K562 (cell line): ENCODE measurements at regions not wholly inside any gene's neighbourhood (a gene's known extent, or its start where the extent isn't known, plus 50 kb on each side); places are given as distances from the start of the nearest gene placed in this dataset.

Source experiments
- ATAC-seq: fragments of 200-7000 bp; cut with Tn5 transposase; 3 replicates; pipeline ENCODE4 v1.9.1; 2020; ENCODE audit warnings: moderate library complexity
- BruUV-seq: library from RNA; stranded (reverse); fragments of 400-500 nt; replicated peaks from 2 replicates; lab custom pipeline; 2021; lab: Mats Ljungman, UMichigan
- CTCF ChIA-PET: fragments of 300-600 bp; formaldehyde crosslinking; extraction: SDS; loops from one replicate; lab custom pipeline; 2021; ENCODE audit warnings: low intra/inter-chr PET ratio; lab: Yijun Ruan, JAX
- POLR2A ChIA-PET: fragments of 300-600, 350-650 bp; sonication (Branson Sonifier 250); formaldehyde crosslinking; extraction: SDS; loops from one replicate; lab custom pipeline; 2021; ENCODE audit warnings: antibody characterized with exemption, inconsistent platforms; lab: Yijun Ruan, JAX
- DNase-seq, 4 experiments: peaks; one replicate each; pipeline versions ENCODE4 v3.0.0 to v3.0.0-alpha.2; 2011 to 2018; ENCODE audit warnings: low spot score in 3 of 4, mixed read lengths in 3 of 4; ENCODE audit errors: extremely low read depth in 1 of 4
- FAIRE-seq: peaks from 2 replicates; lab custom pipeline; 2011; peaks lifted over from hg19 to GRCh38; lab: Jason Lieb, UNC
- H2AFZ ChIP-seq: 2 replicates; pipeline ENCODE4 v1.6.0; 2011; ENCODE audit warnings: low read depth, low read length, control low read depth, inconsistent platforms
- H3K27ac ChIP-seq: fragments of 200-600 bp; 3 replicates; pipeline ENCODE4 v1.8.0; 2011; ENCODE audit warnings: low read depth, mild to moderate bottlenecking, control low read depth, inconsistent platforms, low read length, moderate library complexity, mixed read lengths; ENCODE audit errors: extremely low read depth
- H3K27me3 ChIP-seq, 2 experiments: fragments of 300-600 bp in 1 of 2; 2 replicates in 1 of 2; 3 replicates in 1 of 2; pipeline versions ENCODE4 v1.6.0 to v1.8.0; 2011; ENCODE audit warnings: inconsistent platforms in 2 of 2, low read length in 2 of 2, mild to moderate bottlenecking in 1 of 2, mixed read lengths in 1 of 2, moderate library complexity in 1 of 2; ENCODE audit not compliant: control insufficient read depth in 2 of 2, insufficient read depth in 2 of 2
- H3K36me3 ChIP-seq: fragments of 300-600 bp; 3 replicates; pipeline ENCODE4 v1.8.0; 2011; ENCODE audit warnings: mild to moderate bottlenecking, low read length, inconsistent platforms; ENCODE audit not compliant: control insufficient read depth, insufficient read depth
- H3K4me1 ChIP-seq, 2 experiments: fragments of 200-600 bp in 1 of 2; replicated peaks in 1 of 2; 2 replicates in 1 of 2; 3 replicates in 1 of 2; pipeline versions ENCODE4 v1.5.1 to v1.8.0; 2011; ENCODE audit warnings: inconsistent platforms in 2 of 2, low read length in 2 of 2, mild to moderate bottlenecking in 1 of 2, mixed read lengths in 1 of 2, moderate library complexity in 1 of 2; ENCODE audit not compliant: control insufficient read depth in 2 of 2, insufficient read depth in 2 of 2
- H3K4me2 ChIP-seq: 2 replicates; pipeline ENCODE4 v1.6.1; 2011; ENCODE audit warnings: low read length, control low read depth, inconsistent platforms, mixed read lengths; ENCODE audit not compliant: insufficient read depth
- H3K4me3 ChIP-seq: fragments of 200-600 bp; sonication (generic), shearing (Covaris generic); 2 replicates; pipeline ENCODE4 v1.5.1; 2016; ENCODE audit warnings: control low read depth, inconsistent platforms
- H3K79me2 ChIP-seq: fragments of 200-600 bp; 3 replicates; pipeline ENCODE4 v1.8.0; 2011; ENCODE audit warnings: low read length, inconsistent platforms; ENCODE audit not compliant: control insufficient read depth, insufficient read depth
- H3K9ac ChIP-seq, 2 experiments: 2 replicates each; pipeline versions ENCODE4 v1.6.0 to v1.6.1; 2011; ENCODE audit warnings: low read depth in 2 of 2, low read length in 2 of 2, control low read depth in 1 of 2, inconsistent platforms in 1 of 2, mild to moderate bottlenecking in 1 of 2, mixed read lengths in 1 of 2; ENCODE audit not compliant: insufficient read depth in 1 of 2
- H3K9me1 ChIP-seq: one replicate; pipeline ENCODE4 v1.6.0; 2011; ENCODE audit warnings: inconsistent platforms, mild to moderate bottlenecking, low read length, moderate library complexity; ENCODE audit not compliant: control insufficient read depth, insufficient read depth
- H3K9me3 ChIP-seq: replicated peaks from 2 replicates; pipeline ENCODE4 v1.5.1; 2011; ENCODE audit warnings: low read depth, low read length, inconsistent platforms; ENCODE audit not compliant: control insufficient read depth, insufficient read depth
- H4K20me1 ChIP-seq: replicated peaks from 2 replicates; pipeline ENCODE4 v1.6.1; 2011; ENCODE audit warnings: low read length, inconsistent platforms, mixed read lengths; ENCODE audit not compliant: control insufficient read depth, insufficient read depth
- GABPA ChIP-seq: fragments of 200-800 bp; sonication (Bioruptor generic); conservative IDR thresholded peaks from 2 replicates; pipeline ENCODE4 v1.6.1; 2016; ENCODE audit warnings: low read depth, missing genetic modification characterization, missing compliant biosample characterization
- HDGF ChIP-seq: fragments of 450-650 bp; IDR thresholded peaks from 2 replicates; pipeline ENCODE4 v1.6.1; 2016
- KLF1 ChIP-seq: fragments of 450-650 bp; IDR thresholded peaks from 2 replicates; pipeline ENCODE4 v1.6.1; 2016; ENCODE audit warnings: missing genetic modification characterization, missing compliant biosample characterization
- RBM25 ChIP-seq: fragments of 200-400 bp; formaldehyde crosslinking; IDR thresholded peaks from 2 replicates; pipeline ENCODE4 v1.6.1; 2018; ENCODE audit warnings: low read length, low read depth, moderate library complexity; ENCODE audit not compliant: severe bottlenecking
- TAL1 ChIP-seq: fragments of 450-650 bp; IDR thresholded peaks from 2 replicates; pipeline ENCODE4 v1.6.1; 2016; ENCODE audit warnings: mild to moderate bottlenecking
- ZBED1 ChIP-seq: IDR thresholded peaks from 2 replicates; pipeline ENCODE4 v1.6.1; 2014
- ZNF444 ChIP-seq: fragments of 250-450 bp; sonication (Bioruptor Pico); IDR thresholded peaks from 2 replicates; pipeline ENCODE4 v1.4.0; 2020; ENCODE audit warnings: mild to moderate bottlenecking, moderate library complexity
- WGBS: fragments of 100-300 bp; shearing (Covaris generic); methylation state at CpG from one replicate; pipeline ENCODE4 v1.1.6; 2016; ENCODE audit warnings: low coverage, mixed read lengths; ENCODE audit not compliant: insufficient coverage; ENCODE audit errors: missing lambda C conversion rate; 5-methylcytosine and 5-hydroxymethylcytosine counted together
- in situ Hi-C: fragments of 300-500 bp; cut with MboI; formaldehyde crosslinking; loops from 4 replicates; pipeline ENCODE4 v1.15.0; 2018; ENCODE audit warnings: inconsistent platforms, mixed read lengths
- intact Hi-C: fragments of 100-400 bp; cut with micrococcal nuclease; formaldehyde crosslinking; loops from 2 replicates; pipeline ENCODE4 v1.14.2; 2022
- TF ChIP-seq, protein P1 (sequence below): fragments of 250-450 bp; sonication (Bioruptor Pico); IDR thresholded peaks from 2 replicates; pipeline ENCODE4 v1.5.0; 2021
- TF ChIP-seq, protein P2 (sequence below): fragments of 450-650 bp; formaldehyde crosslinking; IDR thresholded peaks from 2 replicates; pipeline ENCODE4 v1.4.0; 2020; ENCODE audit warnings: mild to moderate bottlenecking, moderate library complexity
- TF ChIP-seq, protein P3 (sequence below): sonication (generic); formaldehyde crosslinking; IDR thresholded peaks from 2 replicates; pipeline ENCODE4 v1.8.1; 2023; ENCODE audit warnings: missing genetic modification reagents, mild to moderate bottlenecking, borderline replicate concordance
- TF ChIP-seq, protein P4 (sequence below): IDR thresholded peaks from 2 replicates; pipeline ENCODE4 v1.6.1; 2016; ENCODE audit warnings: missing genetic modification characterization, missing compliant biosample characterization
- TF ChIP-seq, protein P5 (sequence below): fragments of 450-650 bp; formaldehyde crosslinking; IDR thresholded peaks from 2 replicates; pipeline ENCODE4 v1.4.0; 2020; ENCODE audit warnings: mild to moderate bottlenecking, moderate library complexity

DNA sequence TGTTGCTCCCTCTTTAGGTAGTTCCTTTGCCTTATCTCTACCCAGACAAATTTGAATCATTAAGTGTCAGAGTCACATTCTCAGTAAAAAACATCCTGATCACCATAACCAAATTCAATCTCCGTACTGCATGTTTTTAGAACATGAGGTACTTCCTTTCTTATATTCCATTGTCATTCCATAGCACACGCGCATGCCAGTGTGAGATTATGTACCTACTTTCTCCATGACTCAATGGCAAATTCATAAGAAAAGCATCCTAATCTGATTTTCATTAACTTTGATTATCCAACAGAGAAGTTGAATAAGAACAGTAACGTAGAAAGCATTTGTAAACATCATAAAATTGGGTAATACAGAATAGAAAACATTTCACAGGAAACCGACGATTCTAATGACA, 1118.6 kb upstream of the CDH9 start:
- BruUV-seq, result no TSS peak
- Histone ChIP-seq H3K4me2 (no peak overlapping the region), H3K4me1 (no peaks in the 10 kb centered on the region), H3K27me3 (no peaks in the 10 kb centered on the region), H4K20me1 (no peaks in the 10 kb centered on the region), H3K9me1 (no peaks in the 10 kb centered on the region), H3K9me3 (no peaks in the 10 kb centered on the region), H3K79me2 (no peaks in the 10 kb centered on the region), H3K4me3 (no peak overlapping the region), H3K9ac (no peak overlapping the region), H3K27ac (no peak overlapping the region), H2AFZ (no peak overlapping the region), H3K36me3 (no peaks in the 10 kb centered on the region)
- FAIRE-seq (no peak), ATAC-seq (no peak), DNase-seq (no peak)
- 2% methylated on average over 6 of the region's 6 CpGs for WGBS
- POLR2A ChIA-PET, result no interaction called here
- in situ Hi-C loops (no loop called here), intact Hi-C loops (no loop called here)
- CTCF ChIA-PET, result no interaction called here
- TF ChIP-seq ZBED1 (no peak), KLF1 (tag) (no peak), GABPA (tag) (no peak), RBM25 (no peak), ZNF444 (CRISPR knock-in tag) (no peak), HDGF (no peak), TAL1 (no peak)
- TF ChIP-seq, protein P1, sequence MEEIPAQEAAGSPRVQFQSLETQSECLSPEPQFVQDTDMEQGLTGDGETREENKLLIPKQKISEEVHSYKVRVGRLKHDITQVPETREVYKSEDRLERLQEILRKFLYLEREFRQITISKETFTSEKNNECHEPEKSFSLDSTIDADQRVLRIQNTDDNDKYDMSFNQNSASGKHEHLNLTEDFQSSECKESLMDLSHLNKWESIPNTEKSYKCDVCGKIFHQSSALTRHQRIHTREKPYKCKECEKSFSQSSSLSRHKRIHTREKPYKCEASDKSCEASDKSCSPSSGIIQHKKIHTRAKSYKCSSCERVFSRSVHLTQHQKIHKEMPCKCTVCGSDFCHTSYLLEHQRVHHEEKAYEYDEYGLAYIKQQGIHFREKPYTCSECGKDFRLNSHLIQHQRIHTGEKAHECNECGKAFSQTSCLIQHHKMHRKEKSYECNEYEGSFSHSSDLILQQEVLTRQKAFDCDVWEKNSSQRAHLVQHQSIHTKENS, result no peak
- TF ChIP-seq, protein P2, sequence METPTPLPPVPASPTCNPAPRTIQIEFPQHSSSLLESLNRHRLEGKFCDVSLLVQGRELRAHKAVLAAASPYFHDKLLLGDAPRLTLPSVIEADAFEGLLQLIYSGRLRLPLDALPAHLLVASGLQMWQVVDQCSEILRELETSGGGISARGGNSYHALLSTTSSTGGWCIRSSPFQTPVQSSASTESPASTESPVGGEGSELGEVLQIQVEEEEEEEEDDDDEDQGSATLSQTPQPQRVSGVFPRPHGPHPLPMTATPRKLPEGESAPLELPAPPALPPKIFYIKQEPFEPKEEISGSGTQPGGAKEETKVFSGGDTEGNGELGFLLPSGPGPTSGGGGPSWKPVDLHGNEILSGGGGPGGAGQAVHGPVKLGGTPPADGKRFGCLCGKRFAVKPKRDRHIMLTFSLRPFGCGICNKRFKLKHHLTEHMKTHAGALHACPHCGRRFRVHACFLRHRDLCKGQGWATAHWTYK, result no peak
- TF ChIP-seq, protein P3, sequence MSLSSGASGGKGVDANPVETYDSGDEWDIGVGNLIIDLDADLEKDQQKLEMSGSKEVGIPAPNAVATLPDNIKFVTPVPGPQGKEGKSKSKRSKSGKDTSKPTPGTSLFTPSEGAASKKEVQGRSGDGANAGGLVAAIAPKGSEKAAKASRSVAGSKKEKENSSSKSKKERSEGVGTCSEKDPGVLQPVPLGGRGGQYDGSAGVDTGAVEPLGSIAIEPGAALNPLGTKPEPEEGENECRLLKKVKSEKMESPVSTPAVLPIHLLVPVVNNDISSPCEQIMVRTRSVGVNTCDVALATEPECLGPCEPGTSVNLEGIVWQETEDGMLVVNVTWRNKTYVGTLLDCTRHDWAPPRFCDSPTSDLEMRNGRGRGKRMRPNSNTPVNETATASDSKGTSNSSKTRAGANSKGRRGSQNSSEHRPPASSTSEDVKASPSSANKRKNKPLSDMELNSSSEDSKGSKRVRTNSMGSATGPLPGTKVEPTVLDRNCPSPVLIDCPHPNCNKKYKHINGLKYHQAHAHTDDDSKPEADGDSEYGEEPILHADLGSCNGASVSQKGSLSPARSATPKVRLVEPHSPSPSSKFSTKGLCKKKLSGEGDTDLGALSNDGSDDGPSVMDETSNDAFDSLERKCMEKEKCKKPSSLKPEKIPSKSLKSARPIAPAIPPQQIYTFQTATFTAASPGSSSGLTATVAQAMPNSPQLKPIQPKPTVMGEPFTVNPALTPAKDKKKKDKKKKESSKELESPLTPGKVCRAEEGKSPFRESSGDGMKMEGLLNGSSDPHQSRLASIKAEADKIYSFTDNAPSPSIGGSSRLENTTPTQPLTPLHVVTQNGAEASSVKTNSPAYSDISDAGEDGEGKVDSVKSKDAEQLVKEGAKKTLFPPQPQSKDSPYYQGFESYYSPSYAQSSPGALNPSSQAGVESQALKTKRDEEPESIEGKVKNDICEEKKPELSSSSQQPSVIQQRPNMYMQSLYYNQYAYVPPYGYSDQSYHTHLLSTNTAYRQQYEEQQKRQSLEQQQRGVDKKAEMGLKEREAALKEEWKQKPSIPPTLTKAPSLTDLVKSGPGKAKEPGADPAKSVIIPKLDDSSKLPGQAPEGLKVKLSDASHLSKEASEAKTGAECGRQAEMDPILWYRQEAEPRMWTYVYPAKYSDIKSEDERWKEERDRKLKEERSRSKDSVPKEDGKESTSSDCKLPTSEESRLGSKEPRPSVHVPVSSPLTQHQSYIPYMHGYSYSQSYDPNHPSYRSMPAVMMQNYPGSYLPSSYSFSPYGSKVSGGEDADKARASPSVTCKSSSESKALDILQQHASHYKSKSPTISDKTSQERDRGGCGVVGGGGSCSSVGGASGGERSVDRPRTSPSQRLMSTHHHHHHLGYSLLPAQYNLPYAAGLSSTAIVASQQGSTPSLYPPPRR, result no peak
- TF ChIP-seq, protein P4, sequence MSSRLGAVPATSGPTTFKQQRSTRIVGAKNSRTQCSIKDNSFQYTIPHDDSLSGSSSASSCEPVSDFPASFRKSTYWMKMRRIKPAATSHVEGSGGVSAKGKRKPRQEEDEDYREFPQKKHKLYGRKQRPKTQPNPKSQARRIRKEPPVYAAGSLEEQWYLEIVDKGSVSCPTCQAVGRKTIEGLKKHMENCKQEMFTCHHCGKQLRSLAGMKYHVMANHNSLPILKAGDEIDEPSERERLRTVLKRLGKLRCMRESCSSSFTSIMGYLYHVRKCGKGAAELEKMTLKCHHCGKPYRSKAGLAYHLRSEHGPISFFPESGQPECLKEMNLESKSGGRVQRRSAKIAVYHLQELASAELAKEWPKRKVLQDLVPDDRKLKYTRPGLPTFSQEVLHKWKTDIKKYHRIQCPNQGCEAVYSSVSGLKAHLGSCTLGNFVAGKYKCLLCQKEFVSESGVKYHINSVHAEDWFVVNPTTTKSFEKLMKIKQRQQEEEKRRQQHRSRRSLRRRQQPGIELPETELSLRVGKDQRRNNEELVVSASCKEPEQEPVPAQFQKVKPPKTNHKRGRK (tag), result no peak
- TF ChIP-seq, protein P5, sequence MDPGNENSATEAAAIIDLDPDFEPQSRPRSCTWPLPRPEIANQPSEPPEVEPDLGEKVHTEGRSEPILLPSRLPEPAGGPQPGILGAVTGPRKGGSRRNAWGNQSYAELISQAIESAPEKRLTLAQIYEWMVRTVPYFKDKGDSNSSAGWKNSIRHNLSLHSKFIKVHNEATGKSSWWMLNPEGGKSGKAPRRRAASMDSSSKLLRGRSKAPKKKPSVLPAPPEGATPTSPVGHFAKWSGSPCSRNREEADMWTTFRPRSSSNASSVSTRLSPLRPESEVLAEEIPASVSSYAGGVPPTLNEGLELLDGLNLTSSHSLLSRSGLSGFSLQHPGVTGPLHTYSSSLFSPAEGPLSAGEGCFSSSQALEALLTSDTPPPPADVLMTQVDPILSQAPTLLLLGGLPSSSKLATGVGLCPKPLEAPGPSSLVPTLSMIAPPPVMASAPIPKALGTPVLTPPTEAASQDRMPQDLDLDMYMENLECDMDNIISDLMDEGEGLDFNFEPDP (CRISPR knock-in tag), result no peak
